Stimulated activated naive CD8-positive, alpha-beta T cell treated with anti-CD3 and anti-CD28 coated beads, Interleukin-15, Interleukin-2, amounts not matched to agents 100 ng/mL and 50 ng/mL, for 24 hours (primary cell): ENCODE measurements at regions not wholly inside any gene's neighbourhood (a gene's known extent, or its start where the extent isn't known, plus 50 kb on each side); places are given as distances from the start of the nearest gene placed in this dataset.

ENCODE experiments used
- H3K27ac Mint-ChIP-seq: one replicate; pipeline ENCODE4 v1.8.0; 2021; ENCODE audit warnings: mild to moderate bottlenecking, mixed read lengths
- H3K27me3 Mint-ChIP-seq: one replicate; pipeline ENCODE4 v1.8.0; 2021; ENCODE audit warnings: mixed read lengths
- H3K36me3 Mint-ChIP-seq: one replicate; pipeline ENCODE4 v1.8.0; 2021; ENCODE audit warnings: low read depth, mixed read lengths
- H3K4me1 Mint-ChIP-seq: one replicate; pipeline ENCODE4 v1.8.0; 2021; ENCODE audit warnings: low read depth, mixed read lengths
- H3K4me3 Mint-ChIP-seq: one replicate; pipeline ENCODE4 v1.8.0; 2021; ENCODE audit warnings: mild to moderate bottlenecking, mixed read lengths
- H3K9me3 Mint-ChIP-seq: one replicate; pipeline ENCODE4 v1.8.0; 2021; ENCODE audit warnings: mixed read lengths

DNA sequence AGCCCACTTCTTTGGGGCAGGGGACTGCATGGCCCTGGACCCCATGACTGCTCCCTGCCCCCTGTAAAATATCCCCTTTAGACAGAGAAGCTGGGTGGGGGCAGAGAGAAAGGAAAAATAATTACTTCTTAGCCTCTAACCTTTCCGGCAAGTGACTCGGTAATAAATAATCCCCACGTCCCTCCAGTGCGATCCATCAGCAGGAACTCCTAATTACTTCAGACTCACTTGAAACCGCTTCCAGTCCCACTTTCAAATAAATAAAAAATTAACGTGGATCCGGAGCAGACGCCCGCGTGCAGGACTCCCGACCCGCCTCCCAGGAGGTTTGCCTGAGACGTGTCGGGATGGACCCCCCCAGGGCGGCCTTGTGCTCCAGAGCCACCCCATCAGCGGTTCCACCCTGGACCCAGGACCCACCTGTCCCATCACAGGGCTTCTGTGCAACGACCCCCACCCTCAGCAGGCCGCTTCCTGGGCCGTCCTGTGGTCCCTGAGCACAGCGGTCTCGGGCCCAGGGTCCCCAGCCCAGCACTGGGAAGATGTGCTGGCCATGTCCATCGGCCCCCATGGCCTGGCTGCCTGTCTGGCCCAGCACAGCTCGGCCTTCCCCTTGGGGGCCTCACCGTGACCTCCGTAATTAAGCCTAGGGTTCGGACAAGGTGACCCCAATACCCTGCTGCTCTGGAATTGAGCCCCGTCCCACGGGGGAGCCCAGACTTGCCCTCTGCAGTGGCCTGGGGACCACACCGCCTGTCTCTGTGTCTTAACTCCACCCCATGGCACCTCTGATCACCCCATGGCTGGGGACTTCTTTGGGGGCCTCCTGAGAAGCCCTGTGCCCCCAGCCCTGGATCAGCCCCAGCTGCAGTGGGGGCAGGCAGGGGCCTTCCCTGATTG lies 108.0 kb downstream of the UNCX start:
- no peaks in the 10 kb centered on the region for H3K36me3 Mint-ChIP-seq
- no peak overlapping the region for H3K27ac Mint-ChIP-seq
- H3K4me3 Mint-ChIP-seq, result no peak overlapping the region
- peaks cover 26% of the 10 kb centered on the region for H3K27me3 Mint-ChIP-seq
- no peaks in the 10 kb centered on the region for H3K4me1 Mint-ChIP-seq
- H3K9me3 Mint-ChIP-seq, result peaks cover 22% of the 10 kb centered on the region

DNA sequence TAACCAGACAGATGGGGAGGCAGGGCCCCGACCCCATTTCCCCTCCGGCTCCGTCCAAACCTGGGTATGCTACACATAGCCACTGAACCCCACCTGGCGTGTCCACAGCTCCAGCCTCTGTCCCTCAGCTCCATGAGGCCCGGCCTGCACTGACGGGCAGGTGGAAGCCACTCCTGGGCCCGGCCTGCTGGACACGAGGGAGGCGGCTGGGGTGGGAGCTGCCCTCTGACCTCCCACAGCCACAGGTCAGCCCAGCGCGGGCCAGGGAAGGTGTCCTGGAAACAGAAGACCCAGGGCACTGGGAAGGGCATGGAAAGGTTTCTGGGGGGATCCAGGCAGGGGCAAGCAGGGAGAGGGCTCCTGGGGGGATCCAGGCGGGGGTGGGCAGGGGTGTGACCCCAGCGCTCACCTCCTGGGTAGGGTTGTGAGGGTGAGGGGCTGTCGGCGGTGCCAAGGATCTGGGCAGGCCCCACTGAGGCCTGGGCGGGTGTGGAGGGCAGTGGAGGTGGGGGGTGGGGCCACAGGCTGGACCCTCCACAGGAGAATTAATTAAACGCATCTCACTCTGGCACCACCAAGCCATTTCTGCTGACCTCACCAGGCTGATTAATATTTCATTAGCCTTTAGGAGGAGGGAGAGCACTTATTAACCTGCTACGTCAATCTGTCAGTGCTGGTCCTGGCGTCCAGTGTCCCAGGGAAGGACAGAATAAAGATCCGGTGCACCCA lies 108.9 kb downstream of the UNCX start:
- no peaks in the 10 kb centered on the region for H3K36me3 Mint-ChIP-seq
- no peaks in the 10 kb centered on the region for H3K4me1 Mint-ChIP-seq
- no peak overlapping the region for H3K4me3 Mint-ChIP-seq
- peaks cover 22% of the 10 kb centered on the region for H3K27me3 Mint-ChIP-seq
- H3K27ac Mint-ChIP-seq, result no peak overlapping the region
- peaks cover 18% of the 10 kb centered on the region for H3K9me3 Mint-ChIP-seq

DNA sequence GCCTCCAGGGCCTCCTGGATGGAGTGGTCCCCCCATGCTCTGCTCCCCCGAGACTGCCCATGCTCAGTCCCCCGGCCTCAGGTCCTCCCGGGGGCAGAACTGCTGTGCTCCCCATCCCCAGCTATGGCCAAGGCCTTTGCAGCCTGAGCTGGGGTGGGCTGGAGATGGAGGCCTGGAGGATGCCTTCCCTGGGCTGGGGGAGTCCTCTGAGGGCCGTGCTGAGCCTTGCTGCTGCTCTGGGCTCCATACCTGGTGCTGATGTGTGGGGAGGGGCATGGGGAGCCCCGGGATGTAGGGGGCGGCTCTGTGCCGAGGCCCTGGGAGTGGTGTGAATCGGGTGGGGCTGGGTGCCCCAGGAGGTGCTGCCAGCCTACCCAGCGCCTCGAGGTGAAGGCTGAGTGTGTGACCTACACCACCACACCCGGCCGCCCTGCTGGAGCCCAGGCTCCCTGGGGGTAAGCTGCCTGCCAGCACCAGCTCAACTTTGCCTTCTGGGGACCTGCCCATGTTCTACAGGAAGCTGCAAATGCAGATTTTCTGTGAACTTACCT lies 109.5 kb downstream of the UNCX start:
- H3K4me3 Mint-ChIP-seq, result no peak overlapping the region
- H3K36me3 Mint-ChIP-seq, result no peaks in the 10 kb centered on the region
- no peak overlapping the region for H3K27ac Mint-ChIP-seq
- H3K9me3 Mint-ChIP-seq, result peaks cover 15% of the 10 kb centered on the region
- no peaks in the 10 kb centered on the region for H3K4me1 Mint-ChIP-seq
- peaks cover 20% of the 10 kb centered on the region for H3K27me3 Mint-ChIP-seq

DNA sequence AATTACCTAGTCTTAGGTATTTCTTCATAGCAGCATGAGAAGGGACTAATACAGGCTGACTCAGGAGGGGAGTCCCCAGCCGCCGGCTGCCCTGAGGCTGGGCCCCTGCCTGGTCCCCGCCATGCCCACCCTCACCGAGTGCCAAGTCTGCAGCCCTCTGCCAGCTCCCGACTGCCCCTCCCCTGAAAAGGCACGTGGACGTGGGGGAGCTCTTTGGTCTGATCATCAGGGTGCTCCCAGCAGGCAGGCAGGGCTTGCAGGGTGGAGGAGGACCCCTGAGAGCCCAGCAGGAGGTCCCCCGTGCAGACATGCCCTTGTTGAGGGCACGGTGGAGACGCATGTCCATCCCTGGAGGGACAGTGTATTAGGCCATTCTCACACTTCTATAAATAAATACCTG lies 110.9 kb downstream of the UNCX start:
- no peaks in the 10 kb centered on the region for H3K36me3 Mint-ChIP-seq
- no peak overlapping the region for H3K4me3 Mint-ChIP-seq
- peaks cover 13% of the 10 kb centered on the region for H3K27me3 Mint-ChIP-seq
- H3K27ac Mint-ChIP-seq, result no peak overlapping the region
- peaks cover 9% of the 10 kb centered on the region for H3K9me3 Mint-ChIP-seq
- H3K4me1 Mint-ChIP-seq, result no peaks in the 10 kb centered on the region

DNA sequence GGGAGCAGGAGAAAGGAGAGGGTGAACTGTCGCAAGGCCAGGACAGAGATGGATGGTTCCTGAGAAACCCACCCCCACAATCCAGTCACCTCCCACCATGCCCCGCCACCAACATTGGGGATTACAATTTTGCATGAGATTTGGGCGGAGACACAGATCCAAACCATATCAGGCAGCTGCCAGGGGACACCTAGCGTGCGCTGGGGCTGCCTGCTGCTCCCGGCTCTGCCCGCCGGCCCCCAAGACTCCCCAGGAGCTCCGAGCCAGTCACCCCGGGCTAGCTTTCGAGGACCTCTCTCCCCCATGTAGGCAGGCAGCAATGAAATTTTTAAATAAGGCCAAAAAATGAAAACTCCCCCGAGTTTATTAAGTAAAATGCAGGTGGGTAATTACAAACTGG lies 111.7 kb downstream of the UNCX start:
- no peak overlapping the region for H3K4me3 Mint-ChIP-seq
- peaks cover 6% of the 10 kb centered on the region for H3K27me3 Mint-ChIP-seq
- peaks cover 2% of the 10 kb centered on the region for H3K9me3 Mint-ChIP-seq
- no peak overlapping the region for H3K27ac Mint-ChIP-seq
- H3K4me1 Mint-ChIP-seq, result no peaks in the 10 kb centered on the region
- H3K36me3 Mint-ChIP-seq, result no peaks in the 10 kb centered on the region

DNA sequence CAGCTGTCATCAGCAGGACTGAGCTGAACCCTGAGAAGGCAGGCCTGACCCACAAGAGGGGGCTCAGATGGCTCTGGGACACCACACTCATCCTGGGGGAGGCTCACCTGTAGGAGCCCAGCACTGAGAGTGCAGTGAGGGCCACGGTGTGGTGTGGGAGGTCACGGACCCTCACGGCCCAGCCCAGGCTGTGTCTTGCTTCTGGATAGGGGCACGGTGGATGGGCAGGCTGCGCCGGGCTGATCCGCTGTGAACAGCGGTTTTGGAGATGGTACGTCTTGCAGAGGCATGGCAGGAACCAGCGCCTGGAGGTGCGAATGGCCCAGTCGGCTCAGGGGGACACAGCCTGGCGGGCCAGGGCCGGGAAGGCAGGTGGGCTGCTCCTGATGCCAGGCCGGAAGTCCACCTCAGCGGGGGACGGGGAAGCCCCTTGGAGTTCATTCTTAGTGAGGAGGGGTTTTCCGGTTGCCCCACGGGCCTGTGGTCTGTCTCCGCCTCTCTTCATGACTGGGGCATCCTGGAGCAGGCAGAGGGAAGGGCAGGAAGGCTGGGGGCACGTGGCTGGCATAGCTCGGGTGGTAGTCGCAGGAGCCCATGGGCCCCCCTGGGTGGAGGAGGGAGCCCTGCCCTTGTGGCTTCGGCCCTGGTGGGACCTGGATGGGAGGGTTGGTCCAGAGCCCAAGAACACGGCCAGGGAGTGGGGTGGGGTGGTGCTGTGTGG lies 112.5 kb downstream of the UNCX start:
- Mint-ChIP-seq H3K4me3 (no peak overlapping the region), H3K27me3 (peaks cover 3% of the 10 kb centered on the region), H3K36me3 (no peaks in the 10 kb centered on the region), H3K4me1 (no peaks in the 10 kb centered on the region), H3K27ac (no peak overlapping the region), H3K9me3 (no peaks in the 10 kb centered on the region)

DNA sequence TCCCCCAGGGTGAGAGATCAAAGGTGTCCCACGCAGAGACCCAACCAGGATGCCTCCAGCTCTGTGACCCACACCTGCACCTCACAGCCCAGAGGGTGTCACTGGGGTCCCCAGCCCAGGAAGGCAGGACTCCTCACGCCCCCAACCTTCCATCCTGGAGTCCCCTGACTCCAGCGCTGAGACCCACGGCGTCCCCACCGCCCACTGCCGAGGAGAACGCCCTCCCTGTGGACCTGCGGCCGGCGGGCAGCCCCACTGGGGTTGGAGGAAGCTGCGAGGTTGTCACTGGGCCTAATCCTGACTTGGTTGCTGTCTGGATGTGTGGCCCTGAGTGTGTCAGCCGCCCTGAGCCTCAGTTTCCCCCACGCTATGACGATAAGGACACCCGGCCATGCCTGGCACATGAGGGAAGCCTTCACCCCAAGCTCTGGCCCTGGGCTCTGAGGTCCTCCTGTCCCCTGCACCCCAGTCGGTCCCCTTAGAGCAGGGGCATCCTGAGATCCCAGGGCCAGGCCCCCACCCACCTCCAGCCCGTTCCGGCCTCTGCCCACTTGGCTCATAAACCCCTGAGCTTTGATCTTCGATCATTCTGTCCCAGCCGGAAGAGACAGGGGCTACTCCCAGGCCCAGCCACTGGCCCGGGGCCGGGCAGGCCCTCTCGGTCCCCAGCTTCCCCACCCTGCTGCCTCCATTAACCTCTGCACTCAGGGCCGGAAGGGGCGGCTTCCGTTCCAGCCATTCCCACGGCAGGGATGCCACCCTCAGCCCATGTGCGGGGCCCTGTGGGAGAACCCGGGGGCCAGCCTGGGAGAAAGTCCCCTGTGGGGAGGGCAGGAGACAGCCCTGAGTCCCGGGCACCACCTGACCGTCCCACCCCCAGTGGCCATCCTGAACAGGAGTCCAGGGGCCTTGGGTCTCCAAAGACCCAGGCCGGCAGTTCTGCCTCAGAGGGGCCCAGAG lies 113.2 kb downstream of the MICALL2 start:
- Mint-ChIP-seq H3K4me3 (no peak overlapping the region), H3K4me1 (no peaks in the 10 kb centered on the region), H3K27ac (no peak overlapping the region), H3K9me3 (no peaks in the 10 kb centered on the region), H3K27me3 (peaks cover 6% of the 10 kb centered on the region), H3K36me3 (no peaks in the 10 kb centered on the region)

DNA sequence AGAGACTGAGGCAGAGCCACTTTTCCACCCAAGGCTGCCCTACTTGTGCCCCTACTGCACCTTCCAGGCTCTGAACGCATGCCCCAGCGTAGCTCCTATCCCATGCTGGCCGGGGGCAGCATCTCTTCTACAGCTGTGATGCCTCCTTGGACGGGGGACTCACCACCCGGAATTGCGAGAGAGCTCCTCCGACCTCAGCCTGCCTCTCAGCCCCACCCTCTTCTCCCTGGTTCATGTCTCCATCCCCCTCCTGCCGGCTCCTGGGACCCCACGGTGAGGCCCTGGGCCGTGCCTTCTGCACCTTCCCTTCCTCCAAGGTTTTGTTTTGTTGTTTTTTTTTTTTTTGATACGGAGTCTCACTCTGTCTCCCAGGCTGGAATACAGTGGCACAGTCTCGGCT lies 112.4 kb downstream of the MICALL2 start:
- no peak overlapping the region for H3K4me3 Mint-ChIP-seq
- H3K27ac Mint-ChIP-seq, result no peak overlapping the region
- H3K4me1 Mint-ChIP-seq, result no peaks in the 10 kb centered on the region
- no peaks in the 10 kb centered on the region for H3K9me3 Mint-ChIP-seq
- H3K27me3 Mint-ChIP-seq, result peaks cover 10% of the 10 kb centered on the region
- H3K36me3 Mint-ChIP-seq, result no peaks in the 10 kb centered on the region

DNA sequence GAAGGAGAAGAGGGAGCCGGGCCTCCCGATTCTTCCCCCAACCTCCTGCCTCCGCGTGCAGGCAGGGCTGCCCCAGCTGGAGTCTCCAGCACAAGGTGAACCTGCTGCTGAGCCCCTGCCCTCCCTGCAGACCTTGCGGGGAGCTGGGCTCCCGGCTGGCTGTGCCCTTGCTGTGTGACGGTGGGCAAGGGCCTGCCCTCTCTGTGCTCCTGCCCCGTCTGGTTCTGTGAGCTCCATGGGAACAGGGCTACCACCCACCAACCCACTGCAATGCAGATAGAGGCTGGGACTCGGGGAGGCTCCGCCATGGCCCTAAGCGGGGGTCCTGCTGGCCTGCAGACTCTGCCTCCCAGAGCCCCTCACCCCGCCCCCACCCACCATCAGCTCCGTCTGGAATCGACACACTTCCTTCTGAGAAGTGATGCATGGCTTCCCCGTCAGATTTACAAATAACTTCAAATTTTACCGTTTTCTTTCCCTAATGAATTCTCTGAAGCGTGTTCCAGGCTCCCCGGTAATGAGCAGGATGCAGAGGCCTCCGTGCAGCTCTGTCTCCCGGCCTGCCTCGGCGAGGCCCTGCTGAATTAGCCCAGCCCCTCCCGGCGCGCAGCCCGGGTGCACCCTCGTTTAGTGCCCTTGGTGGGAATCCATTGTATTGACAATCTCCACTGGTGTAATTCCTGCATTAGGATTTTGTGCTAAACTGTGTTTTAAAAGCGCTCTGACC lies 111.0 kb downstream of the MICALL2 start:
- Mint-ChIP-seq H3K9me3 (no peaks in the 10 kb centered on the region), H3K27me3 (peaks cover 7% of the 10 kb centered on the region), H3K4me3 (no peak overlapping the region), H3K4me1 (no peaks in the 10 kb centered on the region), H3K36me3 (no peaks in the 10 kb centered on the region), H3K27ac (no peak overlapping the region)

DNA sequence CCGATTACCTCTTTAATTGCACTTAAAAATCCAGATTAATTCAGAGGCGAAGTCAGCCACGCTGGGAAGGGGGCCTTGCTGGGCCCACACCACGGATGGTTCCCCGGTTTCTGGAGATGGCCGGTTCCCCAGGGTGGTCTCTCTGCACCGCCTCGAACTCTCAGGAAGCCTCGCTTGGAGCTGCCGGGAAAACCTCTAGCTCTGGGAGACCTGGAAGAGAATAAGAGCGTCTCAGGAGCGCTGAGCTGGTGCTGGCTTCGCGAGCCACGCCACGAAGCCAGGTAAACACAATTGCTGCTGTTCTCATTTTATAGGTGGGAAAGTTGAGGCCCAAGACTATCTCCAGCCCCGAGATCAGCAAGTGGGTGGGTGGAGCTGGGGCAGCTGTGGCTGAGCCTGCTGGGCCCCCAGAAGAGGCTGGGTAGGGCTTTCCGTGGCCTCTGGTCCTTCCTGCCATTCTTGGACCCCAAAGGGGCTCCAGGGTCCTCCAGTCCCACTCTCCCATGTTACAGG lies 110.4 kb downstream of the MICALL2 start:
- H3K27me3 Mint-ChIP-seq, result peaks cover 7% of the 10 kb centered on the region
- H3K36me3 Mint-ChIP-seq, result no peaks in the 10 kb centered on the region
- H3K9me3 Mint-ChIP-seq, result no peaks in the 10 kb centered on the region
- no peaks in the 10 kb centered on the region for H3K4me1 Mint-ChIP-seq
- no peak overlapping the region for H3K27ac Mint-ChIP-seq
- no peak overlapping the region for H3K4me3 Mint-ChIP-seq

DNA sequence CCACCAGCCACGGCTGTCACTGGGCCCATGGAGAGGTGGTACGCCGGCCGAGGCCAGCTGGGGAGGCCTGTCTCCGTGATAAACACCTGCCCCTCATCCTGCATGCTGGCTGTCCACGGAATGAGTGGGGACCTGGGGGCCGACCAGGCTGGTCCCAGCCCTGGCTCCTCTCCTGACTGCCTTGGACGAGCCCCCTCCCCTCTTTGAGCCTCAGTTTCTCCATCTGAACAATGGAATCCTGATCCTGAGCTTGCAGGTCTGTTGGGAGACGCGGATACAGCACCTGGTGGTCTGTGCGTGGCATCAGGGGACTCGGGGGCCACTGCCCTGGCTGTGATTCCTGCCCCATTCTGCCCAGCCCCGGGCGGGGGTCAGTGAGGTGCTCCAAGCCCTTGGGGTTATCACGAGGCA lies 109.9 kb downstream of the MICALL2 start:
- Mint-ChIP-seq H3K27ac (no peak overlapping the region), H3K4me3 (no peak overlapping the region), H3K9me3 (no peaks in the 10 kb centered on the region), H3K27me3 (peaks cover 7% of the 10 kb centered on the region), H3K36me3 (no peaks in the 10 kb centered on the region), H3K4me1 (no peaks in the 10 kb centered on the region)

DNA sequence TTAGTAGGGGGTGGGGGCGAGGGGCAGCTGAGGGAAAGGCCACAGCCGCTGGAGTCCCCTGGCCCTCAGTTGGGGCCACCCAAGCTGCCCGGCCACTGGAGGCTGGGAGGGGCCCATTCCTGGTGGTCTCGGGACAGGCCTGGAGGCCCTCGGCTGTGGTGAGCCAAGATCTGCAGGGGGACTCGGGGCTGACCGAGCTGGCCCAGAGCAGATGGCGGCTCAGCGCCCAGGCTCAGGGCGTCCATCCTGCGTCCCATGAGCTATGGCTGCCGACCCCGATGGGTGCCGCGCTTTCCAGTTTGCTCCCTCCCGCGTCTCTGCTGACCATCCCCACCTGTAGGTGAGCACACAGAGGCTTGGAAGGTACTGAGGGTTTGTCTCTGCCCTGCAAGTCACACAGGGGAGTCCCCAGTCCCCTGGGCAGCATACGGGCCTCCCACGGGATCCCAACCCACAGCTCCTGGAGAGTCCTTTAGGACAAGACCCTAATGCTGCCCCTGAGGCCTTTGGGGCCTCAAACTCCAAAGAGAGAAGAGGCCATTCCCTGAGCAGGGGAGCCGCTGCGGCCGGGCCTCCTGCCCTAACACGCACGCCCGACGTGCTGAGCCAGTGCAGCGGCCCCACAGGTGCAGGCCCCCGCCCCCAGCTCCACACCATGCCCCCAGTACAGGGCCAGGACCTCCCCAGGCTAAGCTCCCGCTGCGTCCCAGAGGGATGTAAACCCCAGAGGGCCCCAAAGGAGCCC lies 107.2 kb downstream of the MICALL2 start:
- no peak overlapping the region for H3K27ac Mint-ChIP-seq
- H3K9me3 Mint-ChIP-seq, result no peaks in the 10 kb centered on the region
- no peaks in the 10 kb centered on the region for H3K36me3 Mint-ChIP-seq
- H3K4me1 Mint-ChIP-seq, result no peaks in the 10 kb centered on the region
- H3K4me3 Mint-ChIP-seq, result no peak overlapping the region
- H3K27me3 Mint-ChIP-seq, result peaks cover 7% of the 10 kb centered on the region
